HG02885 (cell line): ENCODE measurements at regions not wholly inside any gene's neighbourhood (a gene's known extent, or its start where the extent isn't known, plus 50 kb on each side); places are given as distances from the start of the nearest gene placed in this dataset.
"Not testable (repeated sequence)": the region's sequence is repeated elsewhere in the genome, so short reads cannot be mapped to it uniquely, and the experiment has no call there.

Experiments
- ATAC-seq: cut with Tn5 transposase; IDR thresholded peaks from one replicate; pipeline ENCODE4 v1.9.1; 2021; ENCODE audit warnings: mild to moderate bottlenecking; ENCODE audit not compliant: unreplicated experiment, poor library complexity

DNA sequence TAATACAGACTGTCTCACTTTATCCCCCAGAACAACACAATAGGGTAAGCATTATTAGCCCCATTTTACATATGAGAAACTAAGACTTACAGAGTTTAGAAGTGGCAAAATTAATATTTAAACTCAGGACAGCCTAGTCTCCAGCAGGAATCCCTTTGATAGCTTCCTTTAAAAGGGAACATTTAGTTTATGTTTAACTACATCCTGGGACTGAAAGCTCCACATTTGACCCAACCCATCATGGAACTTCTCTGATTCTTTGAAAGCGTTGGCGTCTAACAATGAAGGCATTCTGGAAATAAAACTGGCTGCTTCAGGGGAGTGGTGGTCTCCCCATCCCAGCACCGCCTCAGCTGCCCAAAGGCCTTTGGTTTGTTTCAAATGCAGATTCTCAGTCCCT is 250.6 kb upstream of the NFIA start:
- no peak for ATAC-seq

- no peak for ATAC-seq
These were observed 253.4 kb upstream of the NFIA start for GRCh38 chr1:60828944-60829343.

GRCh38 chr1:60826320-60827094 is 255.9 kb upstream of the NFIA start:
- no peak for ATAC-seq

GRCh38 chr1:60825593-60825992 is 256.8 kb upstream of the NFIA start:
- no peak for ATAC-seq

DNA sequence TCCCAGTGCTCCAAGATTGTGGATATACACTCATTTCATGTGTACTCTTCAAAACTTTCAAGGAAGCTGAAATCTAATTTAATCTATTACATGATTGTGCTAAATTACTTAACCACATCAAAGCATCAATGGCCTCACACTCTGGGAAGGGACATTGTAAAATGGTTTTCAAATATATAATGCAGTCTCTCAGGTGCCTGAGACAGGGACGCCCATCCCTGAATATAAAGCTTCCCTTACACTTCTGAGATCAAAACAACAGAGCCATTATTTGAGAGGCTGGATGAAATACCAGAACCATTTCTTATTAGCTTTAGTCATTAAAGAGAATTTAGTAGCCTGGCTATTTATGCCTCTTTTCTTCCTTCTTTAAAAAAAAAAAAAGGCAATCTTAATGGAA is 259.2 kb upstream of the NFIA start:
- no peak for ATAC-seq

GRCh38 chr1:60822252-60822651 is 260.1 kb upstream of the NFIA start:
- ATAC-seq, result no peak

DNA sequence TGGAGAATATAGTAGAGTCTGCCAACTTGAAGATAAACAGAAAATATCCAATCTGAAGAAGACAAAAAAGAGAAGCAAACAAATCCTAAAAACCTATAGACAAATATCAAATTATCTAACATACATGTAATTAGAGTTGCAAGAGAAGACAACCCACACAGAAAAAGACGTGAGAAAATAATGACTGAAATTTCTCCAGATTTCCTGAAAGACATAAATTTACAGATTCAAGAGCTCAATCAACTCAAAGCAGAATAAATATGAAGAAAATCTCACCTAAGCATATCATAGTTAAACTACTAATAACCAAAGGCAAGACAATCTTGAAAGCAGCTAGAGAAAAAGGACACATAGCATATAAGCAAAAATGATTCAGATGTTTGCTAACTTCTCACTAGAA is 261.2 kb upstream of the NFIA start:
- no peak for ATAC-seq

DNA sequence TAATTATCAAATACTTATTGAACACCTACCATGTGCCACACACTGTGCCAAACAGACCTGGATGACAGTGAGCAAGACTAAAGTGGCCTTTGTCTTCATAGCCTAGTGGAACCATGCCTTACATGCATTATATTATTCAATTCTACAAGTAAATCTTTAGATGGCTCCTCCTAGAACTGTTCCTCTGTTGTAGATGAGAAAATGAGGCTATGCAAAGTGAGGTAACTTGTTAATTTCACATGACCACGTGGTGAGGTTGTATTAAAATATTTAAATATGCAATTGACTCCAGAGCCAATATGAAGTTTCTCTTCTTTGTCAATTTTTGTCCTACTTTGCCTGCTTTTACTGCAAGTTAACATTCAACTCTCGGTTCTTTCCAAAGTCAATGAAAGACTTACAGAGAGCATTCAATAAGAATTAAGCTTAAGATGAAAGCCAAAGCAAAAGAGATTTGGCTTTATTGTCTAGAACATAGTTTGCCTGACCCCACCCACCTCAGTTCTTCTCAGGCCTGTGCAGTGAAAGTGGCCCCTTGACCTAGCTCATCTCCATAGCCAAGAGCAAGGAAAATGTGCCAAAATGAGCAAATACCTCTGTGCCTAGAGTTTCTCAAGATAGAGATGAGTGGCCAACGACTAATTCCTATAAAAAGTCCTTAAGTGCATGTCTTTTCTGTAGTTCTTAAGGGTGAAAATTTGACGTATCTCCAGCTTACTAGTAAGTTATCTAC is 263.2 kb upstream of the NFIA start:
- ATAC-seq, result no peak

DNA sequence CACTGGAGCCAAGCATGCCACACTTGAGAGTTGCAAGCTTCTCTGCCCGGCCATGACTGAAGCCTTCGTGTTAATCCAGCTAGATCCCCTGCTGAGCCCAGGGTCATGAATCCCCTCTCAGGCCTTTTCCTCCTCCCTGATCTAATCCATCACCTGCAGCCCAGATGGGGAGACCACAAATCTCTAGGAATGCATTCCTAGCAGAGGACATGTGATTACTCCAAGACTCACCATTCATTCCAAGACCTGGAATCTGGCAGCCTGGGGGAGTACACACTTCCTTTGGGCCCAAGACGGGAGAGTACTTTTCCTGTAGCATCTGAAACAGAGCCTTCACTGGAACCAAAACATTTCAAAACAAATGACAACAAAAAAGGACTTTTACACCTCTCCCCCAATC is 269.3 kb upstream of the NFIA start:
- no peak for ATAC-seq

GRCh38 chr1:60809204-60809980 is 273.0 kb upstream of the NFIA start:
- ATAC-seq, result no peak

DNA sequence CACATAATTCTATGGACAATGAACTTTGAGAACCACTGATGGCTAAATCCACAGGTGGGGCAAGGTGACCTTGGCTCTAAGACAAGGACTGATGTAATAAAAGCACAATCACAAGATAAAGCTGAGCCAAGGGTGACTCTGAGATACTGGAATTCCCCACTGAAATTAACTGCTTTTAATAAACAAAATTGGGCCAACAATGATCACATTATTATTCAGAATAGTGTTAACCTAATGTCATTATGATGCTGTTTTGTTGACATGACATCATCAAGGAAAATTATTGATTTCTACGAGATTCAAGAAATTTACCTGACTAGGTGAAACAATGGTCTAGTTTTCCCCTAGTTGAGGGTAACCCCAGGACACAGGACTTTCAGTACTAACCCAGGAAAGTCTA is 273.7 kb upstream of the NFIA start:
- no peak for ATAC-seq

DNA sequence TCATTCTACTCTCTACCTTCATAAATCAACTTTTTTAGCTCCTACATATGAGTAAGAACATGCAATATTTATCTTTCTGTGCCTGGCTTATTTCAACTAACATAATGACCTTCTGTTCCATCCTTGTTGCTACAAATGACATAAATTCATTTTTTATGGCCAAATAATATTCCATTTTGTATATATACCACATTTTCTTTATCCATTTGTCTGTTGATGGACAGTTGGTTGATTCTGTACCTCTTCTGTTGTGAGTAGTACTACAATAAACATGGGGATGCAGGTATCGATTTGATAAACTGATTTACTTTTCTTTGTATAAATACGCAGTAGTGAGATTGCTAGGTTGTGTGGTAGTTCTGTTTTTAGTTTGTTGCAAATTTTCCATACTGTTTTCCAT is 279.5 kb upstream of the NFIA start:
- no peak for ATAC-seq

GRCh38 chr1:60797351-60797750 is 285.0 kb upstream of the NFIA start:
- ATAC-seq, result no peak

DNA sequence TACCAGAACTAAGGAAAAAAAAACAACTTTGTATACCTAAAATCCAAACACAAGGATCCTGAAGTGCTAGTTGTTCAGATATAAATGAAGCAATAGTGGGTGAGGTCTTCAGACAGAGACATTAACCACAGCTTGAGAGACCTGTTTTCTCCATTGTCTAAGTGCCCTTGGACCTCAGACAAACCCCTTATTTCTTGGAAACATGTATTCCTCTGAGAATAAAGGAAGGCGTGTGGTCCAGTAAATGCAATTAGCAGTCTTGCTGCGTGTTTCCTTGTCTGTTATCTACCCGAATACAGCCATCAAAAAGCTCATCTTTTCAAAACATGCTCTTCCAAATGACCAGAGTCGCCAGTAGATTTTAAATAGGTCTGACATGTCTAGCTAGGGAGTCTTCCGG is 291.1 kb upstream of the NFIA start:
- ATAC-seq, result no peak

DNA sequence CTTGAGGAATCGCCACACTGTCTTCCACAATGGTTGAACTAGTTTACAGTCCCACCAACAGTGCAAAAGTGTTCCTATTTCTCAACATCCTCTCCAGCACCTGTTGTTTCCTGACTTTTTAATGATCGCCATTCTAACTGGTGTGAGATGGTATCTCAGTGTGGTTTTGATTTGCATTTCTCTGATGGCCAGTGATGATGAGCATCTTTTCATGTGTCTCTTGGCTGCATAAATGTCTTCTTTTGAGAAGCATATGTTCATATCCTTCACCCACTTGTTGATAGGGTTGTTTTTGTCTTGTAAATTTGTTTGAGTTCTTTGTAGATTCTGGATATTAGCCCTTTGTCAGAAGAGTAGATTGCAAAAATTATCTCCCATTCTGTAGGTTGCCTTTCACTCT is 309.3 kb upstream of the NFIA start:
- ATAC-seq, result not testable (repeated sequence)

DNA sequence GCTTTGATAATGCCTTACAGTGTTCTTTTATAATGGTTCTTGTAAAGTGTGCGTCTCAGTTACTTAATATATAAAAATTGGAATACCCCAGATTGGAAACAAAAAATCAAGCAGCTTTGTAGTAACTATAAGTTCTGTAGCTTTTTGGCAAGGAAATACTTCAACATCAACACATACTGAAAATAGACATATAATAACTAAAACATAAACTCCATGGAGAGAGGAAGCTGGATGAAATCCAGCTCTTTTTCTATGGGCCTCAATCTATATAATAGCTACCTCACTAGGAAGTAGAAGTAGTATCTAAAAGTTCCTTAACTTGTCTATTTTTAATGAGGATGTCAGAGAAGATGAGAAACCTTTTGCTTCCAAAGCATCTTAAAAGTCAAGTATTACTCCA is 313.3 kb upstream of the NFIA start:
- no peak for ATAC-seq

DNA sequence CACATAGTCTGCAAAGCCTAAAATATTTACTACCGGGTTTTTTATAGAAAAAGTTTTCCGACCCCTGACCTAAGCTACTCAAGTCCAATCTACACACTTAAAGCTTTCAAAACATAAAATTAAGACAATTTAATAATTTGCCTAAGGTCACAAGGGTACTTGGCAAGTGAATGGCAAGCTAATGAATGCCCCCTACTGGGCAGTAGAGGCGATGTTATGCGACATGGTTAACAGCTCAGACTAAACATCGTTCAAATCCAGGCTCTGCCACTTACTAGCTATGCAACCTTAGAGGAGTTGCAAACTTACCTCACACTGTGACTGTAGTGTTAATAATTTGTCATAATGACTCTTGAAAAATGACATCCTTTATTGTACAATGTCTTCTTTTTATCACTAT is 317.2 kb upstream of the NFIA start:
- no peak for ATAC-seq

DNA sequence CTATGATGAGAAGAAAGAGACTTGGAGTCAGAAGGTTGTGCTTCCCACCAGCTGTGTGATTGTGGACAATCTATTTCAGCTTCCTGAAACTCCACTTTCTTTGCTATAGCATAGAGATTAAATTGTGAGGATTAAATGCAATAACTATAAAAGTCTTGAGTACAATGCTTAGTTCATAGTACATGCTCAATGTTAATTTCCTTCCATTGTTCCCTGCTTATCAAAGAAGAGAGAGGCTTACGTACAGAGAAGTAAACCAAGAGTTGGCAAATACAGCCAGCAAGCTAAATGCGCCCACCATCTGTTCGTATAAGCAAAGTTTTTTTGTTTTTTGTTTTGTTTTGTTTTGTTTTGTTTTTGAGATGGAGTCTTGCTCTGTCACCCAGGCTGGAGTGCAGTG is 317.9 kb upstream of the NFIA start:
- ATAC-seq, result no peak

DNA sequence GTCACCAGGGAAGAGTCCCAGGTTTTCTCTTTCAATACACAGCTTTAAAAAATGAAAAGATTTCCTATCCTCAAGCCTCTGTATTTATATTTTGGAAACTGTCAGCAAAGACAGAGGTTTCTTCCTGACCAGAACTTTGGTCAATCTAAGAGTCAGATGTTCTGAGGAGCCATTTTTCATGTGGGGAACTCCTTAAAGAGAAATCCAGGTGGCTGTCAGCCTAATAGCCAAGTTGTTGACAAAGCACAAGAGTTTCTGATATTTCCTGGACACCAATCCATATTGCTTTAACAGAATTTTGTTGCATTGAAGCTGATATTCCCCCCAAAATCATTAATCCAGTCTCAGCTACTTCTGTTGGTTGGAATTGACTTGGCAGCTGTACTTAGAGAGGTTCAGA is 318.6 kb upstream of the NFIA start:
- no peak for ATAC-seq

DNA sequence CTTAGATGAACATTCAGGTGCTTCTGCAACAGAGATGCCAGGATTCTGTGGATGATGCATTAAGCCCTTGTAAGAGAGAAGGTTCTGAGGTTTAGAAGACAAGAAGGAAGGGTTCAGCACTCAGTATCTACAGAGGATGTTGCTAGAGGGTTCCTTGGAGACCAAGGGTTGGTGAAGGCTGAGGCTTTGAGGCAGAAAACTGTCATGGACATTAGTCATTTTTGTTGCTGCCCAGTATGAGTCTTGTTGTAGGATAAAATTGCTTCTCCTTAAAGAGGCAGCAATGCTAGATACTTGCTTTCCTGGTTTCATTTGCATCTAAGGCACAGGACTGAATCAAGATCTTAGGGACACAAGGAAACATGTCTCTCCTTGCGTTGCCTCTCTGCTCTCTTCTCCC is 319.4 kb upstream of the NFIA start:
- no peak for ATAC-seq

GRCh38 chr1:60762176-60762575 is 320.2 kb upstream of the NFIA start:
- no peak for ATAC-seq
